GM12878 (cell line): ENCODE measurements at regions not wholly inside any gene's neighbourhood (a gene's known extent, or its start where the extent isn't known, plus 50 kb on each side); places are given as distances from the start of the nearest gene placed in this dataset.

Source experiments
- ATAC-seq: fragments of 200-7000 bp; cut with Tn5 transposase; 3 replicates; pipeline ENCODE4 v1.9.1; 2020; ENCODE audit warnings: mild to moderate bottlenecking, moderate library complexity
- BruUV-seq: library from RNA; stranded (reverse); fragments of 400-500 nt; replicated peaks from 2 replicates; lab custom pipeline; 2021; lab: Mats Ljungman, UMichigan
- CTCF ChIA-PET: fragments of 300-600 bp; sonication (Branson Sonifier 250); formaldehyde crosslinking; extraction: SDS; loops from one replicate; lab custom pipeline; 2021; ENCODE audit warnings: inconsistent platforms; lab: Yijun Ruan, JAX
- POLR2A ChIA-PET: fragments of 350-600 bp; formaldehyde crosslinking; extraction: SDS; loops from one replicate; lab custom pipeline; 2021; ENCODE audit warnings: inconsistent platforms; lab: Charles Lee
- RAD21 ChIA-PET: fragments of 300-600 bp; sonication (Branson Sonifier 250); formaldehyde crosslinking; loops from one replicate; lab custom pipeline; 2023; ENCODE audit warnings: antibody characterized with exemption; ENCODE audit not compliant: unreplicated experiment; lab: Charles Lee
- SMC1A ChIA-PET: fragments of 300-600 bp; sonication (Branson Sonifier 250); formaldehyde crosslinking; loops from one replicate; lab custom pipeline; 2023; ENCODE audit not compliant: unreplicated experiment, uncharacterized antibody; lab: Charles Lee
- DNase-seq: peaks from one replicate; pipeline ENCODE4 v3.0.0-alpha.2; 2011; ENCODE audit warnings: low read depth, low spot score
- FAIRE-seq: peaks from 3 replicates; lab custom pipeline; 2011; peaks lifted over from hg19 to GRCh38; lab: Jason Lieb, UNC
- H2AFZ ChIP-seq: 2 replicates; pipeline ENCODE4 v1.6.0; 2011; ENCODE audit warnings: low read depth, low read length, control low read depth; ENCODE audit not compliant: control insufficient read depth
- H3K27ac ChIP-seq: 2 replicates; pipeline ENCODE4 v1.5.1; 2011; ENCODE audit warnings: control low read depth; ENCODE audit not compliant: control insufficient read depth, insufficient read depth
- H3K27me3 ChIP-seq, 2 experiments: replicated peaks in 1 of 2; 2 replicates each; pipeline versions ENCODE4 v1.6.0 to v1.6.1; 2011; ENCODE audit warnings: low read length in 1 of 2; ENCODE audit not compliant: control insufficient read depth in 2 of 2, insufficient read depth in 2 of 2
- H3K36me3 ChIP-seq, 2 experiments: 2 replicates each; pipeline ENCODE4 v1.5.1; 2011; ENCODE audit warnings: low read length in 1 of 2; ENCODE audit not compliant: control insufficient read depth in 2 of 2, insufficient read depth in 2 of 2
- H3K4me1 ChIP-seq: 2 replicates; pipeline ENCODE4 v1.6.1; 2011; ENCODE audit warnings: mild to moderate bottlenecking, low read length, moderate library complexity, mixed read lengths; ENCODE audit not compliant: control insufficient read depth, insufficient read depth
- H3K4me2 ChIP-seq: 2 replicates; pipeline ENCODE4 v1.6.0; 2011; ENCODE audit warnings: control low read depth; ENCODE audit not compliant: control insufficient read depth, insufficient read depth
- H3K4me3 ChIP-seq: fragments of 200-600 bp; sonication (generic); 2 replicates; pipeline ENCODE4 v1.5.1; 2016
- H3K79me2 ChIP-seq: 2 replicates; pipeline ENCODE4 v1.6.0; 2011; ENCODE audit warnings: low read length; ENCODE audit not compliant: control insufficient read depth, insufficient read depth
- H3K9ac ChIP-seq: 2 replicates; pipeline ENCODE4 v1.8.0; 2011; ENCODE audit warnings: low read length, control low read depth, mixed read lengths; ENCODE audit not compliant: control insufficient read depth, insufficient read depth
- H3K9me3 ChIP-seq: replicated peaks from 3 replicates; pipeline ENCODE4 v1.5.1; 2011; ENCODE audit warnings: mild to moderate bottlenecking, low read length; ENCODE audit not compliant: control insufficient read depth, insufficient read depth
- H4K20me1 ChIP-seq: 2 replicates; pipeline ENCODE4 v1.6.0; 2011; ENCODE audit not compliant: control insufficient read depth, insufficient read depth
- CBX3 ChIP-seq: fragments of 200-600 bp; sonication (generic); IDR thresholded peaks from 2 replicates; pipeline ENCODE4 v1.6.1; 2016; ENCODE audit warnings: low read depth, borderline replicate concordance
- DPF2 ChIP-seq: fragments of 450-650 bp; IDR thresholded peaks from 2 replicates; pipeline ENCODE4 v1.6.1; 2017; ENCODE audit warnings: mild to moderate bottlenecking
- EED ChIP-seq: sonication (generic); IDR thresholded peaks from 2 replicates; pipeline ENCODE4 v1.6.1; 2016; ENCODE audit warnings: antibody characterized with exemption, low read depth
- IRF3 ChIP-seq: fragments of 450-650 bp; IDR thresholded peaks from 2 replicates; pipeline ENCODE4 v1.6.1; 2014; ENCODE audit warnings: mild to moderate bottlenecking
- PAX8 ChIP-seq: fragments of 450-650 bp; IDR thresholded peaks from 2 replicates; pipeline ENCODE4 v1.6.1; 2017; ENCODE audit warnings: mild to moderate bottlenecking, moderate library complexity
- PKNOX1 ChIP-seq: fragments of 450-650 bp; IDR thresholded peaks from 2 replicates; pipeline ENCODE4 v1.6.1; 2016; ENCODE audit warnings: mild to moderate bottlenecking
- PRDM15 ChIP-seq: fragments of 450-650 bp; formaldehyde crosslinking; IDR thresholded peaks from 2 replicates; pipeline ENCODE4 v1.4.0; 2020; ENCODE audit warnings: mild to moderate bottlenecking, moderate library complexity
- RBBP5 ChIP-seq: fragments of 200-600 bp; sonication (generic); conservative IDR thresholded peaks from 2 replicates; pipeline ENCODE4 v1.6.1; 2016
- RELA ChIP-seq: fragments of 450-650 bp; IDR thresholded peaks from 2 replicates; pipeline ENCODE4 v1.8.0; 2014; ENCODE audit warnings: borderline replicate concordance; ENCODE audit not compliant: partially characterized antibody
- SREBF2 ChIP-seq: IDR thresholded peaks from 2 replicates; pipeline ENCODE4 v1.6.1; 2012; ENCODE audit warnings: mild to moderate bottlenecking, low read length
- TCF12 ChIP-seq: IDR thresholded peaks from 2 replicates; pipeline ENCODE4 v1.6.1; 2011; ENCODE audit warnings: low read depth, mild to moderate bottlenecking, low read length
- ZSCAN29 ChIP-seq: fragments of 450-650 bp; IDR thresholded peaks from 2 replicates; pipeline ENCODE4 v1.6.1; 2017; ENCODE audit warnings: mild to moderate bottlenecking, moderate library complexity
- WGBS: methylation state at CpG from one replicate; pipeline ENCODE4 v1.1.6; 2016; ENCODE audit warnings: low lambda C conversion rate; ENCODE audit not compliant: insufficient replicate concordance, insufficient coverage; ENCODE audit errors: missing lambda C conversion rate; 5-methylcytosine and 5-hydroxymethylcytosine counted together
- in situ Hi-C: fragments of 300-500 bp; cut with MboI; formaldehyde crosslinking; loops from 9 replicates; pipeline ENCODE4 v1.14.3; 2018; ENCODE audit warnings: mixed read lengths
- intact Hi-C: fragments of 100-400 bp; cut with micrococcal nuclease; formaldehyde crosslinking; loops from one replicate; pipeline ENCODE4 v1.14.2; 2022; ENCODE audit not compliant: unreplicated experiment

GRCh38 chr15:77749998-77750540, 117.4 kb upstream of the LINGO1 start:
- no TSS peak for BruUV-seq
- in situ Hi-C loops: no loop called here
- ChIA-PET POLR2A (no interaction called here), SMC1A (no interaction called here), CTCF (no interaction called here), RAD21 (no interaction called here)
- WGBS: 36% methylated on average over 15 of the region's 15 CpGs
- ATAC-seq: no peak
- no peak overlapping the region for H3K27ac ChIP-seq
- intact Hi-C loops: no loop called here
- no peaks in the 10 kb centered on the region for H3K9me3 ChIP-seq
- H3K79me2 ChIP-seq: no peaks in the 10 kb centered on the region
- H3K27me3 ChIP-seq: no peaks in the 10 kb centered on the region; a peak in 1 of 4 replicates
- no peak overlapping the region for H2AFZ ChIP-seq
- H3K4me3 ChIP-seq: no peak overlapping the region
- no peak for DNase-seq
- H3K4me2 ChIP-seq: no peak overlapping the region
- no peaks in the 10 kb centered on the region for H3K4me1 ChIP-seq
- H3K36me3 ChIP-seq: no peaks in the 10 kb centered on the region
- FAIRE-seq: no peak
- no peak overlapping the region for H3K9ac ChIP-seq
- H4K20me1 ChIP-seq: no peaks in the 10 kb centered on the region
- no peak for TF ChIP-seq ZSCAN29

GRCh38 chr15:77749236-77749997, 116.7 kb upstream of the LINGO1 start:
- intact Hi-C loops (no loop called here), in situ Hi-C loops (no loop called here)
- no peaks in the 10 kb centered on the region for H3K36me3 ChIP-seq
- BruUV-seq: no TSS peak
- no peaks in the 10 kb centered on the region for H3K79me2 ChIP-seq
- H4K20me1 ChIP-seq: no peaks in the 10 kb centered on the region
- FAIRE-seq: no peak
- no peak overlapping the region for H3K27ac ChIP-seq
- H3K27me3 ChIP-seq: no peaks in the 10 kb centered on the region; a peak in 1 of 4 replicates
- no peaks in the 10 kb centered on the region for H3K9me3 ChIP-seq
- whole genome bisulfite sequencing: 31% methylated on average over 6 of the region's 6 CpGs
- ChIA-PET SMC1A (no interaction called here), CTCF (no interaction called here), POLR2A (no interaction called here), RAD21 (interaction anchor here (1.0 kb wide), 1 partner anchor 149 kb away, joined by 3 read pairs; no protein-coding TSS in a partner anchor)
- no peak overlapping the region for H3K9ac ChIP-seq
- H3K4me1 ChIP-seq: no peaks in the 10 kb centered on the region
- ATAC-seq: no peak
- no peak overlapping the region for H3K4me3 ChIP-seq
- H2AFZ ChIP-seq: no peak overlapping the region
- no peak for DNase-seq
- H3K4me2 ChIP-seq: no peak overlapping the region
- TF ChIP-seq RELA (no peak), PAX8 (no peak), CBX3 (no peak), PRDM15 (CRISPR knock-in tag) (no peak), ZSCAN29 (no peak), SREBF2 (no peak), DPF2 (no peak), PKNOX1 (no peak), RBBP5 (no peak), IRF3 (no peak), EED (no peak), TCF12 (no peak)
